Hematopoietic multipotent progenitor cell treated with erythropoietin and hydrocortisone succinate and interleukin-3 and kit ligand, for 4 days (in vitro differentiated cells): ENCODE measurements at regions not wholly inside any gene's neighbourhood (a gene's known extent, or its start where the extent isn't known, plus 50 kb on each side); places are given as distances from the start of the nearest gene placed in this dataset.
A peak's percentile ranks its signal among the peaks of the same experiment; 100 is the strongest.

Experiments used
- DNase-seq: peaks from one replicate; pipeline ENCODE4 v3.0.0-alpha.2; 2015

DNA sequence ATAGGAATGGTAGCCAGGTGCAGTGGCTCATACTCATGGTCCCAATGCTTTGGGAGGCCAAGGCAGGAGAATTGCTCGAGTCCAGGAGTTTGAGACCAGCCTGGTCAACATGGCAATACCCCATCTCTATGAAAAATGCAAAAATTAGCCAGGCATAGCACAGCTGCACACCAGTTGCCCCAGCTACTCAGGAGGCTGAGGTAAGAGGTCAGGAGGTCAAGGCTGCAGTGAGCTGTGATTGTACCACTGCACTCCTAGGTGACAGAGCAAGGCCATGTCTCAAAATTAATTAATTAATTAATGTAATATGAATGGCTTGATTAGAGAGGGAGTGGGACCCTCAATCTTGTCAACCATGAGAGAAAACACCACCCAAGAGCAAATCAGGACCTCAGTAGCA, 198.7 kb upstream of the DUSP10 start:
- DNase-seq, result no peak

DNA sequence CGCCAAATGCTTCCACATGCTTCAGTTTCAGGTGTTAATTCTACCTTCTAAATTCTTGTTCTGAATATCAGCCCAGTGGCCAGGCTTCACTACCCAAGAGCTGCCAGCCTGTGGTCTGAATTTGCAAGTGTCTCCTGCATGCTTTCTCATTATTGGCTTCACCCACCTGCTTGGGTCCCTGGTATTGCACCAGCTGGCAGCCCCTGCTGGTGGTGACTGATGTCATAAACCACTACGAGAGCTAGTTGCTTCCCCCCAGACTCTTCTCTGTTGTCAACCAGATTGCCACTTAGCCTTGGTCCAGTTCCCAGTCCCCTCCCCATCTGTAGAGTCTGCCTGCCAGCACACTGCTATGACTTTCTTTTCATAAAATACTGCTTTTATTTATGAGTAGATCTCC, 197.7 kb upstream of the DUSP10 start:
- DNase-seq, result peak; percentile 66

DNA sequence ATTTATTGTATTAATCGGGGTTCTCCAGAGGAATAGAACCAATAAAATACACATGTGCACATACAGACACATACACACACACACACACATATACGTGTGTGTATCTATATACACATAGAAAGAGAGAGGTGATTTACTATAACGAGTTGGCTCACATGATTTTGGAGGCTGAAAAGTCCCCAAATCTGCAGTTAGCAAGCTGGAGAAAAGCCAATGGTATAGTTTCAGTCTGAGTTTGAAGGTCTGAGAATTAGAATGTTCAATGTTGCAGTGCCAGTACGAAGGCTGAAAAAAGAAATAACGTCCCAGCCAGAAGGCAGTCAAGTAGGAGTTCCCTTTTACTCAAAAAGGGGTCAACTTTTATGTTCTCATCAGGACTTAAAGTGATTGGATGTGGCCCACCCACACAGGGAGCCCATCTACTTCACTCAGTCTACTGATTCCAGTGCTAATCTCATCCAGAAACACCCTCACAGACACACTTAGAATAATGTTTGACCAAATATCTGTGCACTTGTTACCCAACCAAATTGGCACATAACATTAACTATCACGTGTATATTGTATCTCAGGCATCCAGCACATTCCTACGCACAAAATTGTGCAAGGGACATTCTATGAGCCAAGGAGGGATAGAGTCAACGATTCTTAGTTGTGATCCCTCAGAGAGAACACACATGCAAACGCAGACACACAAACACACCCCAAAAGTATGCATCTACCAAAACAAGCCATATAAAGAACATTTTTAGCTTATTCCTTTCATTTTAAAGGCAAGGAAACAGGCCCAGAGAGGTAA, 195.5 kb upstream of the DUSP10 start:
- DNase-seq, result no peak

DNA sequence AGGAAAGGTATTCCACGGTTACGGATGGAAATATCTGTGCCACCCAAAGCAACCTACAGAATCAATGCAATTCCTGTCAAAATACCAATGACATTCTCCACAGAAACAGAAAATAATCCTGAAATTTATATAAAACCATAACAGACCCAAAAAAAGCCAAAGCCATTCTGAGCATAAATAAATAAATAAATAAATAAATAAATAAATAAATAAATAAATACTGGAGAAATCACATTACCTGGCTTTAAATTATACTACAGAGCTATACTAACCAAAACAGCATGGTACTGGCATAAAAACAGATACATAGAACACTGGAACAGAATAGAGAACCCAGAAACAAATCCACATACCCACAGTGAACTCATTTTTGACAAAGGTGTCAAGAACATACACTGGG, 191.9 kb upstream of the DUSP10 start:
- DNase-seq, result no peak

DNA sequence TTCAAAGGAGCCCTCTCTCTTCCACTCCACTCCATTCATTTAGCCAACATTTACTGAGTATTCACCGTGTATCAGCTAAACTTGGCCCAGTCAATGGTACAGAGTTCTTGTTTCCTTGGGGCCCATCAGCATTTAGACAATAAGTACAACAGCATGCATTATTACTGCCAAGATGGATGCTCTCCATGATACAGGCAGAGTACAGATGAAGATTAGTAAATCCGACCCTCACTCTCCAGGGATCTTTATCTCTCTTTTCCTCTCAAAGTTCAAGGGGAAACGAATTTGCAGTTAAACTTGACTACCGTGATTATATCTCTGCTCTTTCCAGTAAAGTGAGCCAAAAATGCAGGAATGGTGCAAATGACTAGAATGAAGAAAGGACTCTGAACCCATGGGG, 184.6 kb upstream of the DUSP10 start:
- DNase-seq, result no peak

DNA sequence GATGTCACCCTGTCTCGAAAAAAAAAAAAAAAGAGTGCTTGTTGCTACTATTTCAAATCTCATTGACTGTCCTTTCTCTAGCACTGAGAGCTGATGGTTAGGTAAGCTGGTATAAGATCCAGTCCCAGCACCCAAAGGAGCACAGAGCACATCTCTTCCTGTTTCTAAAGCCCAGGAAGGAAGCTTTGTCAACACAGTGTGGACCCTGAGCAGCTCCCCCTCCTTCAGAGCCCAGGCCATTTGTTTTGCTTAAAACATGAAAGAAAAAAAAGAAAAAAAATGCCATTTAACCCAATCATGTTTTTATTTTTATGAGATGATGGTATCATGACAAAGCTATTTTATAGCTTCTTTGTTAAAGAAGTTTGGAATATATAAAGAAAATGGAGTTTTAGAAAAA, 184.1 kb upstream of the DUSP10 start:
- peak; percentile 15 for DNase-seq

DNA sequence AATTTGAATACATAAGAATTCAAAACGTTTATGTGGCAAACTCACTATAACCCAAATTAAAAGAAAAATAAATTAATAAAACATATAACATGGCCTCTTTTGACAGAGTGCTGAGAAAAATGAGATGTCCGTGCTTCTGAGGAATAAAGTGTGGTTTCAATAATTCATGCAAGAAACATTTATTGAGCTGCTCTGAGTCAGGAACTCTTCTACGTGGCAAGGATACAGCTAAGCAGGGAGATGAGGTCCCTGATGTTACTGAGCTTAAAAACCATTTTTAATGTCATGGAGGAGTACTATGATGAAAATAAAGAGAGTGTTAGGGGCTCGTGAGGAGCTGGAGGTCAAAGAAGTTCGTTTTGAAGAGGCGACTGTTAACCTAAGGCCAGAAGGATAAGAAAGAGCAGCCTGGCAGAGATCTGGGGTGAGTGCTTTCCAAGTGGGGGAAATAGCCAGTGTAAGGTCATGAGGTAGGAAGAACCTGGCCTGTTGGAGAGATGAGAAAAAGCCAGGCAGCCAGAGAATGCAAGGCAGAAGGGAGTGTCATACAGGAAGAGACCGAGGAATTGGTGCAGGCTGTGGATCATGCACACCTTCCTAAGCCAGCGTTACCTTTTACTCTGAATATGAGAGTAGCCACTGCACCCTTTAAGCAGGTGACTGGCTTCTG, 182.2 kb upstream of the DUSP10 start:
- no peak for DNase-seq

DNA sequence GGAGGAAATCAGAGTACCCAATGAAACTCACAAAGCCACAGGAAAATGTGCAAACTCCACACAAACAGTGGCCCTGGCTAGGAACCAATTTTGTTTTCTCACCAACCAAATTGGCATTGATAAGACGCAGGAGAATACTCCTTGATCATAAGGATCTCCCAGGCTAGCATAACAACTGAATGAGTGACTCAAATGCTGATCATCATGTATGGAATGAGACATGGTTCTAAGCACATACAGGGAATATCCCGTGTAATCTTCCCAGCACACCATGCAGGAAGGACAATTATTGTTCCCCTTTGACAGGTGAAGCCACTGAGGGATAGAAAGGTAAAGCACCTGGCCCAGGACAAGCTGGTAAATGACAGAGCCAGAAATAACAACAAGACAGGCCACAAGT, 180.0 kb upstream of the DUSP10 start:
- DNase-seq, result no peak

DNA sequence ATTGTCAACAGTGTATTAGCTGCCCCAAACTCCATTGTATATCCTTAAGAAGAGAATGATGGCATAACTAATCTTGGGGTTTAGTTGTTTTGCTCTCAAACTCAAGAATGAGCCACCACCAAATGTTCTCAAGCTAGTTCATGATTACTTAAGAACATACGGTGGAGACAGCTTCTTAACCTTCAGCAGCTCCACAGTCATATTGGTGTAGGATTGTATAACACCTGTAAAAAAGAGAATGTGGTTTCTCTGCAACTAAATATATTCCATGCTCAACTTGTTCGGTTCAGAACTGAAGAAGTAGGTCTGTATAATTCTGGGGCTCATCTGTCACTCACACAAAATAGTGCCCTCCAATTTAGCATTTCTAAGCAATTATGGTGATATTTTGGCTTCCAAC, 177.9 kb upstream of the DUSP10 start:
- no peak for DNase-seq

DNA sequence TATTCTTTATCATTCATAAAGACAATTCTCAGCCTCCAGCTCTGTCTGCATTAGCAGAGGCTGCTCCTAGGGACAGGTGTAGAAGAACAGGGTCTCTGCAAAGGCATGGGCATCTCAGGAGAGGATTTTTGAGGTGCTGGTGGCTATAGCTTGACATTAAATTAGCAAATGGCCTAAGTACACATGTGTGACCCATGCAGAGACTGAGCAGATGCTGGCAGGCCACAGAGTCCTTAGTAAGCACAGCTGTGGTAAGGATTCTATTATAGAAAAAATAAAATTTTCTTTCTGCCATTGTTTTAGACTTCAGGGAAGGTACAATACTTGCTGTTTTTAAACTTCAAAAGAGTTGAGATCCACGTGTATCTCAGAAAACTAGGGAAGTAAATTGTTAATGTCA, 177.5 kb upstream of the DUSP10 start:
- no peak for DNase-seq

DNA sequence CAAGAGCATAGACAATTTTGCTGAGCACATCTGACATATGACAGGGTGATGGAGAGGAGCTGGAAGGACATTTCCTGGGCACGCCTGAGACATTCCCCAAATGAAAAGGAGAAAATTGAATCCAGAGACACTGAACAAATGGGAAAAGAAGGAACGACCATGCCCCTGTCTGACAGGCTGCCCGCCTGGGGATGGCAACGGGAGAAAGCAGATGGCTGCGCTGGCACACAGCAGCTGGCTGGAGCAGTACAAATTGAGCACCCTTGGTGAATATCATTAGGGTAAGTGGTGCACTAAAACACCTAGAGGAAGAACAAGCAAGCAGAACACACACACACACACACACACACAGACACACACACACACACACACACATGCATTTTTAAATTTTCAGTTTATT, 174.3 kb upstream of the DUSP10 start:
- DNase-seq, result no peak

DNA sequence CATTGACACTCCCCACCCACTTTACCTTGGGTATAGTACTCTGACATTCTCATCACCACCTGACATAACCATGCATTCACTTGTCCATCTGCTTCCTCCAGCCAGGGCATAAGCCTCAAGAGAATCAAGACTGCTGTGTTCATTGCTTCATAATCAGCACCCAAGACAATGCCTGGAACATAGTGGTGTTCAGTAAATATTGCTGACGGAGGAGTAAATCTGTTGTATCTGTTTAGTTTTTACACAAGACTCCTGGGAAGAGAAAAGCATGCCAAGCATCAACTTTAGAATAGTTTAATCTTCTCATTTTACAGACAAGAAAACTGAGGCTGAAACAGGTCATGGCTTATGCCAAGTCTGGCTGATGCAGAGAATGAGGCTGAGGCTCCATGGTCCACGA, 173.9 kb upstream of the DUSP10 start:
- DNase-seq, result no peak

DNA sequence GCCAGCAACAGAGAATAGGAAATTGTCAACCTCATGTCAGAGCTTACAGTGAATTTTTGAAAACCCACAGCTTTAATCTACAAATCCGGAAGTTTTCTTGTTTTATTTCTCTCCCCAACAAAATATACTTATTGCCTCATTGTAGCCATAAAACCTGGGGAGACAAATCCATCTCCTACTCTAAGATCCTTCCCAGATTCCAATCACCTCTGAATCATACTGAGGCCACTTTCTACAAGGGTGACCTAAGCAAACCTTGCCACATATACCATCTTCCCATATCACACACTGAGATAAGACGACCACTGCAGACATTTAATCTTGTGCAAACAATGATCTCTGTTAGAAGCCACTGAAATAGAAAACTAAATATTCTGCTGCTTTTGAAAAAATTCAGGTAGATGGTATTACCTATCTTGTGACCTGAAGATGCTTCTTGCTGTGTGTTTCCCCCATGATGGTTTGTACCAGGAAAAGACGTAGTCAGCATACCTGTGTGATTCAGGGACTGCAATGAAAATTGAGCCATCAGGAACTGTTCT, 171.5 kb upstream of the DUSP10 start:
- DNase-seq, result peak; percentile 10

DNA sequence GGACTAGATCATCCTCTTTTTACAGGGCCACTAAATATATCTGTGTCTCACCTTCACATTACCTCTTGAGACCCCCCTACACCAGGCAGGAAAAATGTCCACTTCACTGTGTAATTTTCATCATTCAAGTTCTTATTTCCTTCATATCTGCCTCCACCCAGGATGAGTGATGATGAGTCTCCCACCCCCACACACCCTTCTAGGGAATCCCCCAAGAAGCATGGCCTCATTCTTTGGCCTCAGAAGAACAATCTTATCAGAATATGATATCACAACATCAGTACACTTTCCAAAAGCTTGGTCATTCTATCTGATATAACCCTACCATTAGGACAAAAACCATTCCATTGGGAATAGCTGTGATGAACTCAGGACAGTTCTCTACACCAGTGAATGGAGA, 170.3 kb upstream of the DUSP10 start:
- DNase-seq, result no peak

DNA sequence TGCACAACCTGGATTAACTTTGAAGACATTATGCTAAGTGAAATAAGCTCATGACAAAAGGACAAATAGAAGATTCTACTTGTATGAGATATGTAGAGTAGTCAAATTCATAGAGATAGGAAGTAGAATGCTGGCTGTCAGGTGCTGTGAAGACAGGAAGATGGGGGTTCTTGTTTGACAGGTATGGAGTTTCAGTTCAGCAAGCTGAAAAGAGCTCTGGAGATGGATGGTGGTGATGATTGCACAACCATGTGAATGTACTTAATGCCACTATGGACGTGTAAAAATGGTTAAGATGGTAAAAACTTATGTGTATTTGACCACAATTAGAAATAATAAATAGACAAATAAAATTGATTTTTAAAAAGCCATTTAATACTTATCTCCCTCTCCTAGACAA, 169.8 kb upstream of the DUSP10 start:
- no peak for DNase-seq

DNA sequence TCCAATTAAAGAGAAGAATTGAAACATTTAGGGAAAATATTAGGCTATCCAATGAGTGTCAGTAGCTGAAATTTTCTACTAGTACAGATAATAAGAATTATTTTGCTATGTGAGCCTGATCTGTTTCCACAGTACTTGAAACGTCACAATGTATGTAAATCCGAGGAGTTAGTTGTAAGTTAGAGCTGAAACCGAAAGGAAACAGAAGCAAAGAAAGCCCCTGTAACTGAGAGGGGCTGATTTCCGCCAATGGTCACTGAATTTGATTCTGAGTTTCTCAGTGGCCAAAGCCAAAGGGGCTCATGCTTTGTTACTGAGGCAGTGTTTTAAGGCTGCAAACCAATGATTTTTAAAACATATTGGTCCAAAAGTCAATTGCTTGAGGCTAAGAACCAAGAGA, 168.3 kb upstream of the DUSP10 start:
- DNase-seq, result no peak

DNA sequence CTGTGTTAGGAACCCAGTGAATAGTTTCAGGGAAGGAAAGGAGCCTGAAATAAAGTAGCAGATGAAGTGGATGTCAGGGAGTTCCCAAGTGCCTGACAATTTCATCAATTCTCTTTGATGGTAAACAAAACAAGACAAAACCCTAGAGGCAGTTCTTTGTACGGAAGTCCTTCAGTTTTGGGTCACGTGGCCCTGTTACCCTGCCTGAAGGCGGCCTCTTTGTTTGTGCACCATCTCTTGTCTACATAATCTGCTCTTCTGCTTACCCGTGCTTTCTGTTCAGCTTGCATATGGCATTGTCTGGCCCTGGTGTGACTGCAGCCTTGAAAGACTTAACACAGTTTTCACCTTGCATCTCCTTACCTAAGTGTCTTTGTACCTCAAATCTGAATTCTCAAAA, 166.7 kb upstream of the DUSP10 start:
- no peak for DNase-seq

DNA sequence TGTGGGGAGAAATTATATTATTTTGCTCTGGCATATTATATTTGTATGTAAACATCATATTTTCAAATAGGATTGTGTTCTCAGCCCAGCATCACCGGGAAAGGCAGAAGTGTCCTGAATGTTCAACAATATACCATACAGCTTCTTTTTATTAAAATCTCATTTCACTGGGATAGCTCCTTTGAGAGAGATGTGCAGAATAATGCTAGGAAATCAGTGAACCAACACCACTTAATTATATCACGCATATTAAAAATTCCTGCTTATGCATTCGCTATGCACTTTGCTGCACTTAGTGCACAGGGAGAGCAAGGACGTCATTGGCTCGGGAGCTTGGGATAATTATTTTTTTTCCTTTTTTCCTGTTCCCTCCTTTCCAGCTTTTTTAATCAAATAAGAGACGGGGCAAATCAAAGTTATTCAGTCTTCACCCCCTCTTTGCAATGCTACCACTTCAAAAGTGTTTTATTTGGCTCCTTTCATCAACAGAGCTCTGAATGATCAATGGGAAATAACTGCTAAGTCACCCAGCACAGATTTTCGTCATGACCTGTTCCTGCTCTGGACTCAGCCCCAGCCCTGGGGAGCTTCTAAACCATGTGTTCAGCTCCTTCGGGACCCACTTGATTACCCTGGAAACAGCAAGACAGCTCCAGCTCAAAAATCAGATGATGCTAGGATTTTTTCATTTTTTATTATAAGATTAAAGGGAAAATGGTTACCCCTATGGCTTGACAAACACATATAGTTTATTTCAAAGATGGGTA, 165.5 kb upstream of the DUSP10 start:
- DNase-seq, result no peak

DNA sequence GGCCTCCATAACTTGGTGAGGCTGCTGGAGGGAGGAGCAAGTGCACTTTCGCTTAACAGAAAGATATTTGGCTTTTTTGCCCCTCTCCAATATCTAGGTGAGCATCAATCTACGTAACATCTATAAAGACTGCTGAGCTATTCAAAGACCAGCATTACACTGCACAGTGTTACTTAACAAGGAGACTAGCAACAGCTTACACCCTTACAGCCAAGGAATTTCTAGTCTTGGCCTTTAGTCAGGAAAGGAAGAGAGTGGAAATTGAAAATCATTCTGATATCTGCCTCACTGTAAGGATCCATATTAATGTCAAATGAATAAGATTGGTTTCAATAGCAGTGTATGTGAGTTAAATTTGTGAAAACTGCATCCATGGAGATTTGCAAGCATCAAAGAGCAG, 163.9 kb upstream of the DUSP10 start:
- DNase-seq, result no peak

DNA sequence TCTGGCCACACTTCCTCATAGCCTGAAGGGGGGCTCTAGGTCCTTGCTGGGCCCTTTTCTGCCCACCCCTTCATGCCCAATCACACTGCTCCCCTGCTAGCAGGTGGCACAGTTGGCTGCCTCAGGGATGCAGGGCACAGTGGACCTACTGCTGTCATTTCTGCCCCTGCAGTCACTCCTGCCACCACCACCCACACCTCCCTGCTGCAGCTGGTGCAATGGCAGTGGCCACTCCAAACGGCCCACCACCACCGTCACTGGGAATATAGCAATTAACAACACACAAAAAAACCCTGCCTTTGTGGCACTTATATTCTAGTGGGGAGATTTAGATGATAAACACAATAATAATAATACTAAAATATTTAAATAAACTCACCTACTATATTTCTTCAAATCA, 162.4 kb upstream of the DUSP10 start:
- DNase-seq, result no peak

DNA sequence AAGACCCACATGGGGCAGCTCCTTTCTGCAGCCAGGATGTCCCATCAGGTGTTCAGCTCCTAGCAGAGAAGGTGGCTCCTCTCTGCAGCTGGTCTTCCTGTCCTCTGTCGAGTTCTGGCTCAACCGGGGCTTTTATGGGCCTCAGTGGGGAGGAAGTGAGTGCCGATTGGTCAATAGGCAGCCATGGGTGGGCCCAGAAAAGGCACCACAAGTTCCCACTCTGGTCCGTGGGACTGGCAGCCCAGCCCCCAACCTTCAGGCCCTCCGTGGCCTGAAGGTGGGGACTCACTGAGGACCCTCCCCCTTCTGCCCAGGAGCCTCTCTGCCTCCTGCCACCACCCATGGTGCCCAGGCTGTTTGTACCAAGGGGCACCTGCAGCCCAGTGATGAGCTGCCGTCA, 161.7 kb upstream of the DUSP10 start:
- DNase-seq, result no peak

DNA sequence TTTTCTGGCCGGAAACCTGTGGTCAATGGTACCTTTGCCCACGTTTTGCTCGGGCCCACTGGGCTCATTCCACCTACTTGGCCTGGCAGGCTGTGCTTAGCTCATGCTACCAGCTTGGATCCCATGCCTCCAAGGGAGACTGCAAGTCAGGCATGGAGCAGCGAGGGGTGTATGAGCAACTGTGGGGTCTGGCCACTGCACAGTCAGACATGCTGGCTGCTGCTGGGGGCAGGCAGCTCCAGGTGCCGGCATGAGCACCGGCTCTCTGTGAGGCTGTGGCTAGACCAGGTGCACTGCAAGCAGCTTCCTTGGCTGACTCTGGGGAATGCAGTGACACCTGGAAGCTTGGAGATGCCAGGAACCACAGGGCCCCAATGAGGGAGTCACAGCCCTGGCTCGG, 161.1 kb upstream of the DUSP10 start:
- no peak for DNase-seq

DNA sequence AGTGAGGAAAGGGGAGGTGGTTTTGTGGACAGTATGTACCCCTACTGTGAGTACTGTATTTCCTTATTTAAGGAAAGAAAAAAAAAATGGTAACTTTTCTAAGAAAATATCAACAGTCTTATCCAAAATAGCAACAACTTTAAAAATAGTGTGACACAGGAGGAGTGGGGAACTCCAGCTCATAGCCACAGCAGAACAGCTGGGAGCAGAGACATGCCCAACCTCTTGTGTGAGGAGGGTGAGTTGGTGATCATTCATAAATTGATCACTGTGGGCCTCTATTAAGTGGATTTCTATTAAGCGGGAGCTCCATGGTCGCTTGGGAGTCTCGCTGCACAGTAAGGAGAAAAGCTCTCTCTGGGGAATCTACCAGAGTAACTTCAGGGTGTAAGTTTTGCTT, 158.8 kb upstream of the DUSP10 start:
- no peak for DNase-seq

DNA sequence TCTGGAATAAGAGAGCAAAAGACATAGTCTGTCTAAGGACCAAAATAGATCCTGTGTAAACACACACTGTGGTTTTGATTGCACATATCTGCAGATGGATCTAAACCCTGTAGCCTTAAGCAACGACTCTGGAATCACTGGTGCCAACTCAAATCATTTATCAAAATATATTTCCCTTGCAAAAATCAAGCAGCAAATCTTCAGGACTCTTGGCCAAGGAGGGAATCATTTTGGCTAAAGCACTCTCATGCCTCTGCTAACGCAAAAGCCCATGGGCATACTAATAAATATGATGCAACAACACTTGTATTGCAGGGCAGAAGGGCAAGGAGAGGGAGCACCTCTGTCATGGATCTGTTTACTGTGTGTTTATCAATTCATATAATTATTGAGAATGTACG, 155.4 kb upstream of the DUSP10 start:
- DNase-seq, result peak; percentile 26
